ENCODE measurements at regions not wholly inside any gene's neighbourhood (a gene's known extent, or its start where the extent isn't known, plus 50 kb on each side); places are given as distances from the start of the nearest gene placed in this dataset.

DNA sequence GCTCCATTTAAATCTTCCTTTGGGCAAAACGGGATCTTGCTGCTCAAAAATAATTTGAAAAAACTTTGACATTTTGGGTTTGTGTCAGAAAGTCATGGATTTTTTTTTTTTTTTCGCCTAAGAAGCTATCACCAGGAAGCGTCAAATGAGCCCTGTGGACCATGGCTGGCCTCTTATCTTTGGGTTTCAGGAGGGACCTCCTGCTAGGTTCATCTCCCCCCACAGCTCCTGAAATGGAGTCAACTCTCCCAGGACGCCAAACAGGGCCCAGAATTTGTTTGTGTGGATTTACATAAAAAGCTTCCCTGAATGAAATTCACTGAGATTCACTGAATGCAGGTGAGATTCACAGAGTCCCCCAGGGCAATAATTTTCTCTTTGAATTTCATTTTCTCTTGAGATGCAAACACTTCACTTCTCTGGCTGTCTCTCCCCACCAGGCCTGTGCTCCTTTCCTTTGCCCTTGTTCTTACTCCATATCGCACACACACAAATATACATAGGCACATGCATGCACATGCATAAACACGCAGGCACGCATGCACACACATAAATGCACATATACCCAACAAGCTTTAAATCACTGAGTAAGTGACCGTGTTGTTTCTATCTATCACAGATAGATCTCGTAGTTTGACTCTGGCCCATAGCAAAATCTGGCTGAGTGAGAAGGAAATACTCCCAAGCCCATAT, 55.3 kb upstream of the GALNT10 start:
- TF ChIP-seq EP300 (IDR thresholded peaks at IDR 0.05) (no peak), POLR2AphosphoS5 (IDR thresholded peaks at IDR 0.05) (no peak), POLR2A (IDR thresholded peaks at IDR 0.05; ENCODE audit: low read depth) (no peak)
- TF ChIP-seq, protein P1, sequence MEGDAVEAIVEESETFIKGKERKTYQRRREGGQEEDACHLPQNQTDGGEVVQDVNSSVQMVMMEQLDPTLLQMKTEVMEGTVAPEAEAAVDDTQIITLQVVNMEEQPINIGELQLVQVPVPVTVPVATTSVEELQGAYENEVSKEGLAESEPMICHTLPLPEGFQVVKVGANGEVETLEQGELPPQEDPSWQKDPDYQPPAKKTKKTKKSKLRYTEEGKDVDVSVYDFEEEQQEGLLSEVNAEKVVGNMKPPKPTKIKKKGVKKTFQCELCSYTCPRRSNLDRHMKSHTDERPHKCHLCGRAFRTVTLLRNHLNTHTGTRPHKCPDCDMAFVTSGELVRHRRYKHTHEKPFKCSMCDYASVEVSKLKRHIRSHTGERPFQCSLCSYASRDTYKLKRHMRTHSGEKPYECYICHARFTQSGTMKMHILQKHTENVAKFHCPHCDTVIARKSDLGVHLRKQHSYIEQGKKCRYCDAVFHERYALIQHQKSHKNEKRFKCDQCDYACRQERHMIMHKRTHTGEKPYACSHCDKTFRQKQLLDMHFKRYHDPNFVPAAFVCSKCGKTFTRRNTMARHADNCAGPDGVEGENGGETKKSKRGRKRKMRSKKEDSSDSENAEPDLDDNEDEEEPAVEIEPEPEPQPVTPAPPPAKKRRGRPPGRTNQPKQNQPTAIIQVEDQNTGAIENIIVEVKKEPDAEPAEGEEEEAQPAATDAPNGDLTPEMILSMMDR (IDR thresholded peaks at IDR 0.05), result no peak
- no peaks in the 10 kb centered on the region for H3K36me3 ChIP-seq
- H3K9me3 ChIP-seq, result no peaks in the 10 kb centered on the region
- intact Hi-C loops (cut with DNase I), result no loop called here
- no peak overlapping the region for H3K4me3 ChIP-seq
- DNase-seq (ENCODE audit: extremely low spot score), result peak; percentile 90
- H3K27ac ChIP-seq (replicated peaks in 1 of 4), result no peak overlapping the region
- H3K27me3 ChIP-seq, result no peaks in the 10 kb centered on the region
- H3K4me1 ChIP-seq, result peaks cover 7 to 12% (median 9%) of the 10 kb centered on the region in 4 donors
- 83% methylated on average over 9 of the region's 9 CpGs for WGBS

DNA sequence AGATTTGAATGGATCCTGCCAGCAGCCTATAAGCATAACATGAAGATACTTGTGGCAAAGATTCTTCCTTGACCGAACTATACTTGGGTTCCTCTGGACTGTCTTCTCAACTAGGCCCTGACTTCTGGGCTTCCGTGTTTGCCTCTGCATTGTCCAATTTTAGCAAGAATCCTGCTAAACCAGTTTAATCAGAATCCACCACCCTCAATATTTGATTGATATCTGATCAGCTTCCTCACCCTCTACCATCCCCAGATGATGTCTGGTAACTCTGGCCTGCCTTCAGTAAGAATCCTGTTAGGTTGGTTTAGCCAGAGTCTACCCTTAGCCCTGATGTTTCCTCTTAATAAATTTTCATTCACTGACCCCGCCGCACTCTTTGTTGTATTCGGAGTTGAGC, 54.4 kb upstream of the GALNT10 start:
- Histone ChIP-seq H3K36me3 (no peaks in the 10 kb centered on the region), H3K27me3 (no peaks in the 10 kb centered on the region), H3K4me3 (no peak overlapping the region), H3K4me1 (peaks cover 7 to 12% (median 9%) of the 10 kb centered on the region in 4 donors), H3K27ac (replicated peaks in 1 of 4) (no peak overlapping the region), H3K9me3 (no peaks in the 10 kb centered on the region)
- DNase-seq (ENCODE audit: extremely low spot score), result peak; percentile 21
- TF ChIP-seq POLR2A (IDR thresholded peaks at IDR 0.05; ENCODE audit: low read depth), result no peak
- TF ChIP-seq POLR2AphosphoS5 (IDR thresholded peaks at IDR 0.05), result no peak
- TF ChIP-seq, protein P1 (IDR thresholded peaks at IDR 0.05), result no peak
- TF ChIP-seq EP300 (IDR thresholded peaks at IDR 0.05), result no peak
- 94% methylated on average over 5 of the region's 5 CpGs for WGBS
- intact Hi-C loops (cut with DNase I), result no loop called here

DNA sequence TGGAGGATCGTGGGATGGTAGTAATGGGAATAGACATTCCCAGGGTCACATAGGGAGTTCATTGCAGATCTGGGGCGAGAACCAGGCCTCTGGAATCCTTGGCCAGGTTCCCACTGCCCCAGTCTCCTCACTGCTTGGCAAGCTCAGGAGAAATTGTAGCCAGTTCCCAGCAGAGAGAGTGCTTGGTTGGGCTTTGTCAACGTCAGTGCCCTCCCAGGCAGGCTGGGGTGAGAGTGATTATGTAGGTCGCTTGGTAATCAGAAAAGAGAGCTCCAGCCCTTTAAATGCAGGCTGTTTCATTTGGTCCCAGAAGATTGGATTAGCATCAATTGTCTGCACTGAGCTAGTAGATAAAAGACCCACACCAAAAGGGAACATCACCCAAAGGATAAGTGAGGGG, 51.8 kb upstream of the GALNT10 start:
- Histone ChIP-seq H3K36me3 (no peaks in the 10 kb centered on the region), H3K9me3 (no peaks in the 10 kb centered on the region), H3K4me3 (no peak overlapping the region), H3K27ac (replicated peaks in 1 of 4) (no peak overlapping the region), H3K4me1 (peaks cover 12 to 17% (median 14%) of the 10 kb centered on the region in 4 donors), H3K27me3 (no peaks in the 10 kb centered on the region)
- DNase-seq (ENCODE audit: extremely low spot score), result peak; percentile 60
- WGBS, result 45% methylated on average over 4 of the region's 4 CpGs
- intact Hi-C loops (cut with DNase I), result no loop called here
- no peak for TF ChIP-seq POLR2AphosphoS5 (IDR thresholded peaks at IDR 0.05)
- TF ChIP-seq POLR2A (IDR thresholded peaks at IDR 0.05; ENCODE audit: low read depth), result no peak

DNA sequence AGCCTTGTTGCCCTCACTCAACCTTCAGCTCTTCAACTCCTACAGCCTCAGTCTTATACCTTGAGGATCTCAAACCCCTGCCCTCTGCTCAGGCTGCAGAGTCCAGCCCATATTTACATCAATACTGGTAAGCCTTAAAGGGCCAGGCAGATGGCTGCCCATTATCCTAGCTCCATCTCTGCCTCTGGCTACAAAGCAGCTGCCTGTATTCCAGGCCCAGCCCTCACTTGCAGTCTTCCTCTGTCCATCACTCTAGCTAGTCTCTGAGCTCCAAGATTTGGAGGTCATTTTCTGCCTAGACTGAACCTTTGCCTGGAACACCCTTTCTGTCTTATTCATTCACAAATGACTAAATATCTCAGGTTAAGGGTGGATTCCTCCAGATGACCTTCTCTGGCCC, 50.2 kb upstream of the GALNT10 start:
- Histone ChIP-seq H3K36me3 (no peaks in the 10 kb centered on the region), H3K4me1 (peaks cover 12 to 17% (median 14%) of the 10 kb centered on the region in 4 donors), H3K27me3 (no peaks in the 10 kb centered on the region), H3K27ac (replicated peaks in 1 of 4) (no peak overlapping the region), H3K9me3 (no peaks in the 10 kb centered on the region), H3K4me3 (no peak overlapping the region)
- intact Hi-C loops (cut with DNase I), result no loop called here
- DNase-seq (ENCODE audit: extremely low spot score), result peak; percentile 75
- TF ChIP-seq EP300 (IDR thresholded peaks at IDR 0.05) (no peak), POLR2AphosphoS5 (IDR thresholded peaks at IDR 0.05) (no peak), POLR2A (IDR thresholded peaks at IDR 0.05; ENCODE audit: low read depth) (no peak)
- TF ChIP-seq, protein P1 (IDR thresholded peaks at IDR 0.05), result no peak
